ENCODE measurements at regions not wholly inside any gene's neighbourhood (a gene's known extent, or its start where the extent isn't known, plus 50 kb on each side); places are given as distances from the start of the nearest gene placed in this dataset.

DNA sequence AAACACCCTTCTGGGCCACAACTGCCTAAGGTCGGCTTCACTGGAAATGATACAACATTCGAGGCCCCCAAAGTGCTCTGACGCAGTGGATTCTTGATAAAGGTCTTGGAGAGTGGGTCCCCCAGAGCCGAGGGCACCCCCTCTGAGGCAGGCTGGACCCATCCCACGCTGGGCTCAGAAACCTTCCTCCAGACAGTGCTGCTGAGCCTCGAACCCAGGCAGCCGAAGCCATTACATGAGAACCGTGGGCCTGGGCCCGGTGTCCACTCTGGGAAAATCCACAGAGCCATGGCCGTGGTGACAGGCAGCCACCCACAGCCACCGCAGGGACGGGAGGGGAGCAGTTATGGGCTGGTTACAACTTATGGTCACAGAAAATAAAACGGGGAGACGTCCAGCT, 81.4 kb upstream of the ID2 start:
- TF ChIP-seq, protein P1, sequence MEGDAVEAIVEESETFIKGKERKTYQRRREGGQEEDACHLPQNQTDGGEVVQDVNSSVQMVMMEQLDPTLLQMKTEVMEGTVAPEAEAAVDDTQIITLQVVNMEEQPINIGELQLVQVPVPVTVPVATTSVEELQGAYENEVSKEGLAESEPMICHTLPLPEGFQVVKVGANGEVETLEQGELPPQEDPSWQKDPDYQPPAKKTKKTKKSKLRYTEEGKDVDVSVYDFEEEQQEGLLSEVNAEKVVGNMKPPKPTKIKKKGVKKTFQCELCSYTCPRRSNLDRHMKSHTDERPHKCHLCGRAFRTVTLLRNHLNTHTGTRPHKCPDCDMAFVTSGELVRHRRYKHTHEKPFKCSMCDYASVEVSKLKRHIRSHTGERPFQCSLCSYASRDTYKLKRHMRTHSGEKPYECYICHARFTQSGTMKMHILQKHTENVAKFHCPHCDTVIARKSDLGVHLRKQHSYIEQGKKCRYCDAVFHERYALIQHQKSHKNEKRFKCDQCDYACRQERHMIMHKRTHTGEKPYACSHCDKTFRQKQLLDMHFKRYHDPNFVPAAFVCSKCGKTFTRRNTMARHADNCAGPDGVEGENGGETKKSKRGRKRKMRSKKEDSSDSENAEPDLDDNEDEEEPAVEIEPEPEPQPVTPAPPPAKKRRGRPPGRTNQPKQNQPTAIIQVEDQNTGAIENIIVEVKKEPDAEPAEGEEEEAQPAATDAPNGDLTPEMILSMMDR (IDR thresholded peaks at IDR 0.05 in 2 of 3, conservative IDR thresholded peaks at IDR 0.05 in 1 of 3; ENCODE audit: insufficient read depth in 2 of 3, low read depth in 1 of 3, low read length in 3 of 3) = no peak
- TF ChIP-seq CHD1 (IDR thresholded peaks at IDR 0.05; ENCODE audit: low read length) (no peak), ZZZ3 (IDR thresholded peaks at IDR 0.05) (no peak)

Measured in K562 (cell line).